Right lobe of liver (tissue), 6 donors: ENCODE measurements at regions not wholly inside any gene's neighbourhood (a gene's known extent, or its start where the extent isn't known, plus 50 kb on each side); places are given as distances from the start of the nearest gene placed in this dataset.

ENCODE experiments used
- ATAC-seq, 4 donors: fragments of 200-7000 bp; cut with Tn5 transposase; one replicate each; pipeline ENCODE4 v1.9.1; 2020; ENCODE audit warnings: mild to moderate bottlenecking in 4 of 4, moderate library complexity in 4 of 4
- DNase-seq, 3 donors: peaks; one replicate each; pipeline ENCODE4 v3.0.0-alpha.2; 2020
- H3K27ac ChIP-seq, 3 donors: fragments of 200-600 bp; one replicate each; pipeline ENCODE4 v1.8.0; 2022
- H3K27me3 ChIP-seq, 2 donors: fragments of 200-600 bp; one replicate each; pipeline ENCODE4 v1.8.0; 2022
- H3K36me3 ChIP-seq, 4 donors: fragments of 200-600 bp; sonication (generic) in 1 of 4; one replicate each; pipeline versions ENCODE4 v1.5.1 to v1.8.0; 2017 to 2022; ENCODE audit warnings: control low read depth in 1 of 4
- H3K4me1 ChIP-seq, 4 donors: fragments of 200-600 bp; sonication (generic) in 1 of 4; one replicate each; pipeline versions ENCODE4 v1.5.1 to v1.8.0; 2017 to 2022; ENCODE audit warnings: control low read depth in 1 of 4
- H3K4me3 ChIP-seq, 3 donors: fragments of 200-600 bp; one replicate each; pipeline ENCODE4 v1.8.0; 2022
- H3K9me3 ChIP-seq, 4 donors: fragments of 200-600 bp; sonication (generic) in 1 of 4; one replicate each; pipeline versions ENCODE4 v1.5.1 to v1.8.0; 2017 to 2022; ENCODE audit warnings: control low read depth in 1 of 4
- CTCF ChIP-seq, 4 donors: fragments of 200-600 bp in 3 of 4; fragments of 450-650 bp in 1 of 4; IDR thresholded peaks; one replicate each; pipeline versions ENCODE4 v1.5.1 to v1.8.0; 2016 to 2022; ENCODE audit warnings: antibody characterized with exemption in 4 of 4, mild to moderate bottlenecking in 2 of 4
- POLR2A ChIP-seq: fragments of 450-650 bp; IDR thresholded peaks from one replicate; pipeline ENCODE4 v1.6.1; 2017; ENCODE audit warnings: antibody characterized with exemption, mild to moderate bottlenecking
- WGBS: methylation state at CpG from one replicate; pipeline ENCODE4 v1.1.6; 2018; ENCODE audit warnings: low coverage, low lambda C conversion rate; ENCODE audit not compliant: insufficient coverage; ENCODE audit errors: missing lambda C conversion rate; 5-methylcytosine and 5-hydroxymethylcytosine counted together
- intact Hi-C, 2 donors: fragments of 100-400 bp; cut with DNase I; formaldehyde crosslinking; loops; one replicate each; pipeline versions ENCODE4 v1.11.2 to v1.14.1; 2022
- donor health status: DM: no; HTN: yes; CAD: no.
- donor health status: DM: no; HTN: no; CAD: no.
- donor health status: DM: no; HTN: no; CAD: no.
- donor health status: DM: no; HTN: yes; CAD: no.
- donor health status: DM: no; HTN: yes; CAD: no.

DNA sequence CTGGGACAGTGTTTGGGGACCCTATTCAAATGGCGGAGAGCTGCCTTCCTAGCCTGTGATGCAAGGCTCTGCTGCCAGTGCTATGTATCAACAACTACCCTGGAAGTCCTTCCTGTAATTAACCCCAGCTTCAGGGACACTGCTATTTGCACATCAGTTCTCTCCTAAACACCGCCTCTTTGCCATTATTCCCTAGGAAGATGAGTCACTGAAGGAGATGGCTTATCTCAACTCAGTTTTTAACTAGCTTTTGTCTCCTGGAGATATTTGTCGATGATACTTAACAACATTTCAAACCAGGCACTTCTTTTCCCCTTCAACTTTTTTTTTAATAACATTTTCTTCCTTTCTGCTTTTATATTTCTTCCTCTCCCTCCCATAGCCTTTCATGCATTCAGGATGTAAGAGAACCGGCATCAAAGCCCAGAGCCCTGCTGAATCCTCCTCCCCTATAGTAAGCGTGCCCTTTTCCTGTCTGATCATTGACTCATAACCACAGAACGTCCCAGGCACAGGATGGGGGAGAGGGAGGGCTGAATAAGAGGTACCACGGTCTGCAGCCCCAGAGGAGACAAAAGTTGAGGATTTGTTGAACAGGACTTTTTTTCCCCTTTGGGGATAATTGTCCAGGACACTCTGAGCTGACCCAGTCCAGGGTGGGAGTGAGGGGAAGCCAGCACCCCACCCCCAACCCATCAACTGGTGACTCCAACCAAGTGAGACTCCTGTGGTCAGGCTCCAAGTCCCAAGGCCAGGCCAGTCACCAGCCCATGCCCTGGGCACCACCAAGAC is 387.8 kb upstream of the SALL1 start:
- 23% methylated on average over 4 of the region's 7 CpGs for WGBS
- Histone ChIP-seq H3K4me1 (no peaks in the 10 kb centered on the region), H3K27me3 (no peaks in the 10 kb centered on the region), H3K9me3 (no peaks in the 10 kb centered on the region), H3K4me3 (no peak overlapping the region), H3K36me3 (no peaks in the 10 kb centered on the region), H3K27ac (no peak overlapping the region)
- DNase-seq (no peak), ATAC-seq (no peak)
- TF ChIP-seq CTCF (IDR thresholded peaks at IDR 0.05) (no peak), POLR2A (no peak)
- intact Hi-C loops = no loop called here

DNA sequence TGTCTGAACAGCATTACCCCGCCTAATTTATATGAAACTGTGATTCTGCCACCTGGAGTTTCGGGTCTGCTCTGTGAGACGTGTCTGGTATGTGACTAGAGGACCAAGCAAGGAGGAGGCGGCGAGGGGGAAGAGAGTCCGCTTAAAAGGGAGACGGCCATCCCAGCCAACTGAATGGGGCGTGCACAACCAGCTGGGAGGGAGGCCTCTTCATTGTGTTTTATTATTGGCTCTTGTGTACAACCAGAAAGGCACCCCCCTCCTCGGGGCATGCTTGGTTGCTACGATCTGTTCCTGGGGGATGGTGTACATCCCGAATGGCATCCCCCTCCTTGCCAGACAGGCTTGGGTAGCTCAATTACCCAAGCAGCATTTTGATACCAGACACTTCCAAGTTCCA is 384.5 kb upstream of the SALL1 start:
- 84% methylated on average over 6 of the region's 11 CpGs for WGBS
- Histone ChIP-seq H3K36me3 (no peaks in the 10 kb centered on the region), H3K27ac (no peak overlapping the region), H3K4me1 (no peaks in the 10 kb centered on the region), H3K27me3 (no peaks in the 10 kb centered on the region), H3K9me3 (no peaks in the 10 kb centered on the region), H3K4me3 (no peak overlapping the region)
- intact Hi-C loops = no loop called here
- TF ChIP-seq CTCF (IDR thresholded peaks at IDR 0.05) = no peak
- no peak for TF ChIP-seq POLR2A
- ATAC-seq (no peak), DNase-seq (no peak)

- intact Hi-C loops = no loop called here
- Histone ChIP-seq H3K27me3 (no peaks in the 10 kb centered on the region), H3K4me3 (no peak overlapping the region), H3K36me3 (no peaks in the 10 kb centered on the region), H3K4me1 (no peaks in the 10 kb centered on the region), H3K9me3 (no peaks in the 10 kb centered on the region), H3K27ac (no peak overlapping the region)
- 80% methylated on average over 1 of the region's 1 CpG for WGBS
- DNase-seq (no peak), ATAC-seq (no peak)
- TF ChIP-seq CTCF (IDR thresholded peaks at IDR 0.05) = no peak
- TF ChIP-seq POLR2A = no peak
Observed at GRCh38 chr16:51532551-51532950, 381.5 kb upstream of the SALL1 start.

DNA sequence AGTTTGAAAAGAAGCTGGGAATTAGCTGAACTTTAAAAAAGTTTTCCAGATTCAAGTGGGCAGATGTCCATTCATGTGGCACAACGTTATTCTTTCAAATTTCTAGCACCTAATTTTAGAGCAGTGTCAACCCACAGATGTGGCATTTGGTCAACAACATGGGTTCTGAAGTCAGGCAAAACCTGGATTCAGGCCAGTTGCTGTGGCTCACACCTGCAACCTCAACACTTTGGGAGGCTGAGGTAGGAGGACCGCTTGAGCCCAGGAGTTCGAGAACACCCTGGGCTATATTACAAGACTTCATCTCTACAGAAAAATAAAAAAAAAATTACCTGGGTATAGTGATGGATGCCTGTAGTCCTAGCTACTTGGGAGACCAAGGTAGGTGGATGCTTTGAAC is 380.2 kb upstream of the SALL1 start:
- no peak for ATAC-seq
- intact Hi-C loops = no loop called here
- 76% methylated on average over 3 of the region's 3 CpGs for WGBS

More for the DNA sequence above, 380.2 kb upstream of the SALL1 start:
- TF ChIP-seq POLR2A (no peak), CTCF (IDR thresholded peaks at IDR 0.05) (no peak)
- no peak for DNase-seq
- no peaks in the 10 kb centered on the region for H3K36me3 ChIP-seq
- no peak overlapping the region for H3K4me3 ChIP-seq
- no peaks in the 10 kb centered on the region for H3K27me3 ChIP-seq
- H3K27ac ChIP-seq = no peak overlapping the region
- no peaks in the 10 kb centered on the region for H3K9me3 ChIP-seq
- peaks cover 0 to 12% (median 2%) of the 10 kb centered on the region in 4 donors for H3K4me1 ChIP-seq
